ENCODE measurements at regions not wholly inside any gene's neighbourhood (a gene's known extent, or its start where the extent isn't known, plus 50 kb on each side); places are given as distances from the start of the nearest gene placed in this dataset.

- TF ChIP-seq CTCF (IDR thresholded peaks at IDR 0.05), result no peak
- no peak for TF ChIP-seq EZH2 (IDR thresholded peaks at IDR 0.05)
- no peak for TF ChIP-seq EZH2phosphoT487 (IDR thresholded peaks at IDR 0.05)
These were observed 269.4 kb downstream of the IL15 start for GRCh38 chr4:141905751-141906150.
